DMS 273 (cell line): ENCODE measurements at regions not wholly inside any gene's neighbourhood (a gene's known extent, or its start where the extent isn't known, plus 50 kb on each side); places are given as distances from the start of the nearest gene placed in this dataset.

Experiments
- DNase-seq: peaks from one replicate; lab custom pipeline; 2025; ENCODE audit not compliant: unreplicated experiment; lab: John Stamatoyannopoulos, UW

GRCh38 chr2:46813680-46814079 lies 101.9 kb downstream of the MCFD2 start:
- DNase-seq: no peak

- DNase-seq: peak; percentile 85
Measured at GRCh38 chr2:46813020-46813415, 102.6 kb downstream of the MCFD2 start.
